GM12865 (cell line): ENCODE measurements at regions not wholly inside any gene's neighbourhood (a gene's known extent, or its start where the extent isn't known, plus 50 kb on each side); places are given as distances from the start of the nearest gene placed in this dataset.

ENCODE experiments used
- DNase-seq: peaks from one replicate; pipeline ENCODE4 v3.0.0; 2010; ENCODE audit warnings: low read depth
- H3K4me3 ChIP-seq: 2 replicates; pipeline ENCODE4 v1.5.1; 2011; ENCODE audit warnings: mild to moderate bottlenecking, low read depth, low read length, control low read depth
- CTCF ChIP-seq: IDR thresholded peaks from 2 replicates; pipeline ENCODE4 v1.5.1; 2011; ENCODE audit warnings: low read length, control low read depth, low read depth, inconsistent platforms; ENCODE audit not compliant: insufficient read depth; ENCODE audit errors: missing control alignments

GRCh38 chr2:136487421-136487820, 277.9 kb upstream of the THSD7B start:
- H3K4me3 ChIP-seq, result no peak overlapping the region
- DNase-seq, result no peak
- TF ChIP-seq CTCF, result no peak

DNA sequence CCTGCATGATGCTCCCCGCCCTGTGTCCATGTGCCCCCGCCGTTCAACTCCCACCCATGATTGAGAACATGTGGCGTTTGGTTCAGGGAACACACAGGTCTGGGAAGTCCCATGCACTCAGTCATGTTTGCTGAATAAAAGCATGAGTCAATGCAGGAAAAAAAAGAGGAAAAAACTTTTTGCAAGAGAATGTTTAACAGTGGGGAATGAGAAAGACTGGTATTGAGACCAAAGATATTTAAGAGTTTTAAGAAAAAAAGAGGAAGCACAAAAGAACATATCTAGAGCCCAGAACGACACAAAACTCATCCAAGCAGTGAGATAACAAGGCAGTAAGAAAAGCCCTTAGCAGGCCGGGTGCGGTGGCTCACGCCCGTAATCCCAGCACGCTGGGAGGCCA, 279.2 kb upstream of the THSD7B start:
- no peak for TF ChIP-seq CTCF
- H3K4me3 ChIP-seq, result no peak overlapping the region
- peak; percentile 28 for DNase-seq

- no peak for DNase-seq
- TF ChIP-seq CTCF, result no peak
- no peak overlapping the region for H3K4me3 ChIP-seq
These were observed 282.4 kb upstream of the THSD7B start for GRCh38 chr2:136482966-136483365.

- no peak for TF ChIP-seq CTCF
- no peak overlapping the region for H3K4me3 ChIP-seq
These were observed 283.3 kb upstream of the THSD7B start for GRCh38 chr2:136482006-136482405.

DNA sequence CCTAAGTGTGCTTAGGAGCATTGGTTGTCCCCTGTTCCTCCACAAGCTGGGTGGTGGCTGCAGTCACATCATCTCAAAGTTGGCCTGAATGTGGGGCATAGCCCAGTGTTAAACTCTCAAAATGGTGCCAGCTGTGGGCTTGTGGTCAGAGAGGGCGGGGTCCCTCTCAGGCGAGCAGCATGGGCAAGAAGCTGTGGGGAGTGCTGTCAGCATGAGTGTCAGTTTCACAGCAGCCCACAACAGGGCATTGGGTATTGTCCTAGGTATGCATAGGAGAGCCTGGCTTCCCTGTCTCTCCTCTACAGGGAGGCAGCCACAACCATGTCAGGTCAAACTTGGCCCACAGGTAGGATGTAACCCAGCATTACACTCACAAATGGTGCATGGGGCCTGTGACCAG, 285.6 kb upstream of the THSD7B start:
- DNase-seq, result no peak
- TF ChIP-seq CTCF, result no peak
- no peak overlapping the region for H3K4me3 ChIP-seq

More at GRCh38 chr2:136482006-136482405, 283.3 kb upstream of the THSD7B start:
- no peak for DNase-seq

DNA sequence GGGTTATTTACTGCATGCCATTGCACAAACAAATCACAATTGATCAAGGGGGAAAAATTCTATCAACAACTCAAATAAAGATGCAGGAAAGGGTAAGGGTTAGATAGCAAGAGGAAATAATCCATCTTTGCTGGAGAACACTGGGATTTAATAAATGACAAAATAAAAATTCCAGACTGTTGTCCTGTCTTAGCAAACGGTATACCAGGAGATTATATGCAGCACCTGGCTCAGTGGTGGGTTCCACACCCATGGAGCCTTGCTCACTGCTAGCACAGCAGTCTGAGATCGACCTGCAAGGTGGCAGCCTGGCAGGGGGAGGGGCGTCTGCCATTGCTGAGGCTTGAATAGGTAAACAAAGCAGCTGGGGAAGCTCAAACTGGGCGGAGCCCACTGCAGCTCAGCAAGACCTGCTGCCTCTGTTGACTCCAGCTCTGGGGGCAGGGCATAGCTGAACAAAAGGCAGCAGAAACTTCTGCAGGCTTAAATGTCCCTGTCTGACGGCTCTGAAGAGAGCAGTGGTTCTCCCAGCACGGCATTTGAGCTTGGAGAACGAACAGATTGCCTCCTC, 296.5 kb upstream of the THSD7B start:
- TF ChIP-seq CTCF, result no peak
- DNase-seq, result no peak
- no peak overlapping the region for H3K4me3 ChIP-seq

GRCh38 chr2:136452528-136452927, 312.8 kb upstream of the THSD7B start:
- no peak for DNase-seq
- no peak for TF ChIP-seq CTCF
- no peak overlapping the region for H3K4me3 ChIP-seq
